ENCODE measurements at regions not wholly inside any gene's neighbourhood (a gene's known extent, or its start where the extent isn't known, plus 50 kb on each side); places are given as distances from the start of the nearest gene placed in this dataset.
A peak's percentile ranks its signal among the peaks of the same experiment; 100 is the strongest.

DNA sequence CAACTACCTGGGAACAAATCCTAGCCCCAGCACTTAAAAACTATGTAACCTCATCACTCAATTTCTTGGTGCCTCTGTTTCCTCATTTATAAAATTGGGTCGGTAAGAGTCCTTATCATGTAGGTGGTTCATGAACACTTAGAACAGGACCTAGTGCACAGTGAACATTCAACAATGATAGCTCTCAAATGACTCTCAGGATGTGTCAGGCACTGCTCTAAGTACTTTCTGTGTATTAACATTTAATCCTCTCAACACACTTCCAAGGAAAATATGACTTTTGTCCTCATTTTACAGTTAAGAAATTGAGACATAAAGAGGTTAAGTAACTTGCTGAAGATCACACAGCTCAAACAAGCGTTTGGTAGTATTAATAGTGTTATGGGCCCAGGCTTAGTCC lies 202.1 kb upstream of the KLF4 start:
- no peak overlapping the region for H3K4me3 ChIP-seq (ENCODE audit: low read depth, low read length)
- DNase-seq (ENCODE audit: low read depth) = no peak
- TF ChIP-seq MYC (IDR thresholded peaks at IDR 0.05; ENCODE audit: low read depth, low read length) (no peak), POLR2A (IDR thresholded peaks at IDR 0.05; ENCODE audit: extremely low read depth, insufficient read length) (no peak)
- TF ChIP-seq, protein P1, sequence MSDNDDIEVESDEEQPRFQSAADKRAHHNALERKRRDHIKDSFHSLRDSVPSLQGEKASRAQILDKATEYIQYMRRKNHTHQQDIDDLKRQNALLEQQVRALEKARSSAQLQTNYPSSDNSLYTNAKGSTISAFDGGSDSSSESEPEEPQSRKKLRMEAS (IDR thresholded peaks at IDR 0.05; ENCODE audit: low read depth, low read length) = no peak
- TF ChIP-seq, protein P2, sequence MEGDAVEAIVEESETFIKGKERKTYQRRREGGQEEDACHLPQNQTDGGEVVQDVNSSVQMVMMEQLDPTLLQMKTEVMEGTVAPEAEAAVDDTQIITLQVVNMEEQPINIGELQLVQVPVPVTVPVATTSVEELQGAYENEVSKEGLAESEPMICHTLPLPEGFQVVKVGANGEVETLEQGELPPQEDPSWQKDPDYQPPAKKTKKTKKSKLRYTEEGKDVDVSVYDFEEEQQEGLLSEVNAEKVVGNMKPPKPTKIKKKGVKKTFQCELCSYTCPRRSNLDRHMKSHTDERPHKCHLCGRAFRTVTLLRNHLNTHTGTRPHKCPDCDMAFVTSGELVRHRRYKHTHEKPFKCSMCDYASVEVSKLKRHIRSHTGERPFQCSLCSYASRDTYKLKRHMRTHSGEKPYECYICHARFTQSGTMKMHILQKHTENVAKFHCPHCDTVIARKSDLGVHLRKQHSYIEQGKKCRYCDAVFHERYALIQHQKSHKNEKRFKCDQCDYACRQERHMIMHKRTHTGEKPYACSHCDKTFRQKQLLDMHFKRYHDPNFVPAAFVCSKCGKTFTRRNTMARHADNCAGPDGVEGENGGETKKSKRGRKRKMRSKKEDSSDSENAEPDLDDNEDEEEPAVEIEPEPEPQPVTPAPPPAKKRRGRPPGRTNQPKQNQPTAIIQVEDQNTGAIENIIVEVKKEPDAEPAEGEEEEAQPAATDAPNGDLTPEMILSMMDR (IDR thresholded peaks at IDR 0.05; ENCODE audit: low read depth, low read length) = no peak

DNA sequence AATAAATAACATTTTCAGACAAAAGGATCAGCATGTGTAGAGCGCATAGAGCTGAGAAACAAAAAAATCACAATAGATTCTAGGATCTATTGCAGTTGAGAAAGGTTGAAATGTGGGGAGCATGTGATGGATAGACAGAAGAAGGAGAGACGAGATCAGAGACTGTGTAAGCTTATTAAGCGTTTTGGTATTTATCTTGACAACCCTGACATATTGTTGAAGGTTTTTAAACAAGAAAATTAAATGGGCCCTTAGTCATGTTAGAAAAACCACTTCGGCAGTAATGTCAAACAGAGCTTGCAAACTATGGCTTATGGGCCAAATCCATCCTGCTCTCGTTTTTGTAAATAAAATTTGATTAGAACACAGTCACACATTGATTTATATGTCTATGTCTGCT lies 200.5 kb upstream of the KLF4 start:
- TF ChIP-seq, protein P1 (IDR thresholded peaks at IDR 0.05; ENCODE audit: low read depth, low read length) = no peak
- TF ChIP-seq, protein P2 (IDR thresholded peaks at IDR 0.05; ENCODE audit: low read depth, low read length) = no peak
- TF ChIP-seq POLR2A (IDR thresholded peaks at IDR 0.05; ENCODE audit: extremely low read depth, insufficient read length) = no peak
- no peak for DNase-seq (ENCODE audit: low read depth)

DNA sequence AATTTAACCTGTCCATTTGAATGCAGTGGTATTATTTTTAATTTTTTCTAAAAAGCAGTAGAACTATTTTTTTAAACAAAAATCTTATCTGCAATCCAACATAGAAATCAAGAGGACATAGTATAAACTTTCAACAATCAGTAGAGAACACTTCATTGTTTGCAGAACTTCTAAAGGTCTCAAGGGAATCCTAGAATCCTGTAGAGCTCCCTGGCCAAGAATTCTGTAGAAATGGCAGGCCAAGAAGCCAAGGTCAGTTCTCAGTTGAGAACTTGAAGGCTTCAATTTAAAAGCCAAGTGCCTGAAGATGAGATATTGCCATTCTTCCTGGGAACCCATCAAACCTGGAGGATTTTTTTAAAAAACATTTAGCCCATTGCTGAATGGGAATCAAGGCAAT lies 199.2 kb upstream of the KLF4 start:
- H3K4me3 ChIP-seq (ENCODE audit: low read depth, low read length) = no peak overlapping the region

More for the DNA sequence above, 200.5 kb upstream of the KLF4 start:
- H3K4me3 ChIP-seq (ENCODE audit: low read depth, low read length) = no peak overlapping the region

DNA sequence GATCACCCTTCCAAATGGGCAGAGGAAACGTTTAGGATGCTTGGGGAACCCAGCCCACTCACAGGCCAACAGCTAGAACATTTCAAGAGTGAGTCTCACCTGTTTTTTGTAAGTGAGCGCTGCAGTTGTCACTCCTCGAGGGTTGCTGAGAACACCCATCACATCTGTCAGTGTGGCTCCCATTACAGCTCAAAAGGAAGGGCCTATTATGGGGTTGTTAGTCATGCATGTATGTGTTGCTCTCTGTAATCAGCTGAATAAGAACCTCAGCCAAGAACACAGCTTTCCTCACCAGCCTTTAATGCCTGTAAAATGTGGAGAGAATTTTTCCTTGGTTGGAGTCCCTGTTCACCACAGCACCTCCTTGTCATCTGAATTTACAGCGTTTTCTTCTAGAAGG lies 196.3 kb upstream of the KLF4 start:
- TF ChIP-seq, protein P1 (IDR thresholded peaks at IDR 0.05; ENCODE audit: low read depth, low read length) = no peak
- TF ChIP-seq, protein P2 (IDR thresholded peaks at IDR 0.05; ENCODE audit: low read depth, low read length) = no peak
- TF ChIP-seq POLR2A (IDR thresholded peaks at IDR 0.05; ENCODE audit: extremely low read depth, insufficient read length) (no peak), MYC (IDR thresholded peaks at IDR 0.05; ENCODE audit: low read depth, low read length) (no peak)
- H3K4me3 ChIP-seq (ENCODE audit: low read depth, low read length) = no peak overlapping the region
- DNase-seq (ENCODE audit: low read depth) = no peak

More for the DNA sequence above, 199.2 kb upstream of the KLF4 start:
- no peak for DNase-seq (ENCODE audit: low read depth)
- TF ChIP-seq POLR2A (IDR thresholded peaks at IDR 0.05; ENCODE audit: extremely low read depth, insufficient read length) = no peak
- TF ChIP-seq, protein P2 (IDR thresholded peaks at IDR 0.05; ENCODE audit: low read depth, low read length) = no peak
- TF ChIP-seq, protein P1 (IDR thresholded peaks at IDR 0.05; ENCODE audit: low read depth, low read length) = no peak
- TF ChIP-seq MYC (IDR thresholded peaks at IDR 0.05; ENCODE audit: low read depth, low read length) = no peak

DNA sequence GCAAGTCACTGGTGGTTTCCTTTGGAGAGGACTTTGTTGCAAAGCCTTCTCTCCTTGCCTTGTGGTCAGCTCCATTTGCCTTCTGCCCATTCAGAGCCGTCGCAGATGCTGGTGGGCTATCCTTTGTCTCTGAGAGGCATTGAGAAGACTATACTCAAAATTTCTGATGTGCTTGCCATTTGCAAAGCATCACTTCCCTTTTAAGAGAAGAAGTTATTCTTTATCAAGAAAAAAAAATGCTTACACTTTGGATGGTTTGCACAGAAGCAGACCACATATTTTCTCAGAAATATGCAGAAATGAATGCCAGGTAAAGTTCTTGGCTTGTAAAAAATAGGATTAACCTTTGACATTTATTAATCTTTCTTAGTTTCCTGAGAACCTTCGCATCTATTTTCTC lies 195.8 kb upstream of the KLF4 start:
- TF ChIP-seq MYC (IDR thresholded peaks at IDR 0.05; ENCODE audit: low read depth, low read length) (no peak), POLR2A (IDR thresholded peaks at IDR 0.05; ENCODE audit: extremely low read depth, insufficient read length) (no peak)
- TF ChIP-seq, protein P2 (IDR thresholded peaks at IDR 0.05; ENCODE audit: low read depth, low read length) = no peak
- TF ChIP-seq, protein P1 (IDR thresholded peaks at IDR 0.05; ENCODE audit: low read depth, low read length) = no peak
- no peak for DNase-seq (ENCODE audit: low read depth)
- H3K4me3 ChIP-seq (ENCODE audit: low read depth, low read length) = no peak overlapping the region

DNA sequence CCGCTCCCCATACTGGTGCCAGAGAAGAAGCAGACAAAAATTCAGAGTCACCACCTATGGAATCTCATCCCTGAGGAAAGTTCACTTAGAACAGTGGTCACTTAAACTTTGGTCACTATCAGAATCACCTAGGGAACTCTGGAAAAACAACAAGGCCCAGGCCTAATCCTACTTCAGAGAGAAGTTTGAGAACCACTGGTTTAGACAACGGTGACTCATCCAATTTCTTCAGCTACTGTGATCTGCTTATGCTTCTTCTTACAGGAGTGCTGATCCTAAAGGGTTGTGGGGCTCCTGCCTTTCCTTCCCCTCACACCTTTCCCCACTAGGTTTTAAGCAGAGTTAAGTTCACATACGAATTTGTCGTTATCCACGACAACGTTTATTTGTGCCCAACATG lies 194.7 kb upstream of the KLF4 start:
- TF ChIP-seq, protein P1 (IDR thresholded peaks at IDR 0.05; ENCODE audit: low read depth, low read length) = no peak
- TF ChIP-seq POLR2A (IDR thresholded peaks at IDR 0.05; ENCODE audit: extremely low read depth, insufficient read length) (no peak), MYC (IDR thresholded peaks at IDR 0.05; ENCODE audit: low read depth, low read length) (no peak)
- TF ChIP-seq, protein P2 (IDR thresholded peaks at IDR 0.05; ENCODE audit: low read depth, low read length) = no peak
- peak; percentile 50 for DNase-seq (ENCODE audit: low read depth)
- no peak overlapping the region for H3K4me3 ChIP-seq (ENCODE audit: low read depth, low read length)
